Fibroblast of the conjunctiva (primary cell): ENCODE measurements at regions not wholly inside any gene's neighbourhood (a gene's known extent, or its start where the extent isn't known, plus 50 kb on each side); places are given as distances from the start of the nearest gene placed in this dataset.

Experiments used
- DNase-seq: peaks from one replicate; pipeline ENCODE4 v3.0.0-alpha.2; 2010; ENCODE audit warnings: low read depth

GRCh38 chr2:136404176-136404575 lies 286.2 kb upstream of the CXCR4 start:
- DNase-seq: no peak

DNA sequence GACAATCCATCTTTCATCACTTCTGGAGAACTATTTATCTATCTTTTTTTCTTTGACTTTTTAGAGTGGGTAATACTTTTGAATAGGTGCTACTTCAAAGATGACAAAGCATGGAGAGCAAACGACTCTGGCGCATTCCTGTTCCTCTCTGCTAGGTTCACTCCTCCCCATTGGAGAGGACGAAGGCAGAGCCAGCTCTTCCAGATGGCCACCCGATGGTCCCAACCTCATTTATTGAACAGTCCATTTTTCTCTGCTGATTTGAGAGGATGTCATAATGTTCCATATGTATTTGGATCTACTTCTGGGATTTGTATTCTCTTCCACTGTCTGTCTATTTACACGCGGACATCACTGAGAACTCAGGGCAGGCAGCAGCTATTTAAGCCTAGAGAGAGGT lies 284.3 kb upstream of the CXCR4 start:
- no peak for DNase-seq

- no peak for DNase-seq
These were observed 281.8 kb upstream of the CXCR4 start for GRCh38 chr2:136399667-136400289.

GRCh38 chr2:136395582-136395981 lies 277.6 kb upstream of the CXCR4 start:
- DNase-seq: no peak

DNA sequence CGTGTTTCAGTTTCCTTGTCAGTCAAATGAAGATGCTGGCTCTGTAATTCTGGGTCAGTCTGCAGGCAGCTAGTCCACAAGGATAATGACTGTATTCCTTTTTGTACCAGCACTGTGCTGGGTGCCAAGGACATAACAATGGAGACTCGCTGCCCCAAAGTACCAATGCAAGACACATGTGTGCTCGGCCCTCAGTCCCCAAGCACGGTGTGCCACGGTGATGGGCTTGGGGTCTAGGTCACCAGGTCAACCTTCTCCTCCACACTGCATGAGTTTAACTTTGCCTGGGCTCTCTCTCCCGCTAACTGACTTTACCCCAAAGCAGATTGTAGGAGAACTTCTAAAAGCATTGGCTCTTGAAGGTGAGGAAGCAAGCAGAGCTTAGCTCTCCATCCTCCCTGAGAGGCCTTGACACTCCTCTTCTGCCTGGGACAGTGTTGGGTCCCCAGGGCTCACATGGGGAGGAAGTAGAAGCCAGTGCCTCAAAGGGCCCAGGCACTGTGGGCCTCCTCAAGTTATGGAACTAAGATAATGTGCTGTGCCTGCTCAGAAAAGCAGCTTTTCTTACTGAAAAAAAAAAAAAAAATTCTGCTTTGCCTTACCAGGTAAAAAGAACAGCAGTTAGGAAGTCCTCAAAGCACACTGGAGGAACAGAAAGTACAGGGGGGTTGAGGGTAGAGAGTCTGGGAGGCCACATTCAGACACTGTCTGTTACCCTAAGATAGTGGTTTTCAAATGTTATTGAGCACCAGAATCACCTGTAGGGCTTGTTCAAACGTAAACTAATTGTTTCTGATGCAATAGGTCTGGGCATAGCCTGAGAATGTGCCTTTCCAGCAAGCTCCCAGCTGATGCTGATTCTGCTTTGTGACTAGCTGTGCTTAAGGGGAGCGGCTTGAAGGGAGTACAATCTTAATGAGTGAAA lies 276.4 kb upstream of the CXCR4 start:
- DNase-seq: no peak

- no peak for DNase-seq
These were observed 275.6 kb upstream of the CXCR4 start for GRCh38 chr2:136393514-136393913.

DNA sequence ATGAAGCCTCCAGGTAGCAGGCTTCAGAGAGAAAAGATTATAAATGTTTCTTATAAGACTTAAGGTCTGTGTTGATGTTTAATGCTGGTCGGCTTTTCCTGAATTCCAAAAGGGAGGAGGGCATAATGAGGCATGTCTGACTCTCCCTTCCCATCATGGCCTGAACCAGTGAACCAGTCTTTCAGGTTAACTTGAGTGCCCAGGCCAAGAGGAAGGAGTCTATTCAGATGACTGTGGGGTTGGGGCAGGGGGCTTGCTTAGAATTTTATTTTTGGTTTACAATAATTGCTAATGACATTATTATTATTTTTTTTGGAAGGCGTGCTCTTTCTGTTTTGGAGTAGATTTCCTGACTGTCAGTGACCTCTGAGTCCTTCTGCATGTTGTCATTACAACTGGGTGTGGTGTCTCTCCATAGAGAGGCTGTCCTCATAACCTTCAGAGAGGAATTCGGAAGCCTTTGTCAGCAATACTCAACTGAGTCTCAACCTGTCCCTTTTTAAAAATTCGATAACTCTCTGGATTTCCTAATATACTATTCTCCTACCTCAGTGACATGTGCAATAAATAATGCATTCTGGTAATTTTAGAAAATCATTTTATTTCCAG lies 275.1 kb upstream of the CXCR4 start:
- no peak for DNase-seq

DNA sequence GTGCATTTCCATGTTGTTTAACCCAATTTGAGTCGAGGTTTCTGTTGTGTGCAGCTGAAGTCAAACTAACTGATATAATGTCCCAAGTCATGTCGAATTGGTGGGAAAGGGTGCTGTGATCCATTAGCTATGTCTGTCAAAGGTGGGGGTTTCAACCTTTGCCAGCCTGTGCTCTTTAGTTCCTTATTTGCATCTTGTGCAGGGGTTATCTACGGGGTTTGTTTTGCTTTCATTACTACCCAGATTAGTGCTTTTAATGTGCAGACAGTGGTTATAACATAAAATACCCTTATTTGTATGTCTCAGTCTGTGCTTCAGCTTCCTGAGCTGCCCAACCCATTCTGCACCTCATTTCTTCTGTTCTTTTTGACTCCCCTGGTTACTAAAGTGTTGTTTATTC lies 271.9 kb upstream of the CXCR4 start:
- DNase-seq: no peak

DNA sequence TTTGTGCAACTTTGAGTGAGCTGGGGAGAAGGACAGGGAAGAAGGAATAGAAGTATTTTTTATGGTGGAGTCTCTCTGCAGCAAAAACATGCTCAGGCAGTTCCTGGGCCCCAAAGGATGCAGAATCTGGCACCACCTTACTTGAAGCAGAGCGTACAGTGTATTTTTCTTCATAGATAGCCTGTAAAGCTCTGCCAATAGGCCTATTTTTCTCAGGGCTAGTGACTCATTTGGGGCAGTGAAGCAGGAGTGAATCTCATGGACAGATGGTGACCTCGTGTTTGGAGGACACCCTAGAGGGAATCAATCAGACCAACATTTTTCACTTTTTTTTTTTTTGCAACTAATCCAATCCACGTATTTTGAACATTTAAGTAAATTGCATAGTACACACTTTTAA lies 268.1 kb upstream of the CXCR4 start:
- no peak for DNase-seq

DNA sequence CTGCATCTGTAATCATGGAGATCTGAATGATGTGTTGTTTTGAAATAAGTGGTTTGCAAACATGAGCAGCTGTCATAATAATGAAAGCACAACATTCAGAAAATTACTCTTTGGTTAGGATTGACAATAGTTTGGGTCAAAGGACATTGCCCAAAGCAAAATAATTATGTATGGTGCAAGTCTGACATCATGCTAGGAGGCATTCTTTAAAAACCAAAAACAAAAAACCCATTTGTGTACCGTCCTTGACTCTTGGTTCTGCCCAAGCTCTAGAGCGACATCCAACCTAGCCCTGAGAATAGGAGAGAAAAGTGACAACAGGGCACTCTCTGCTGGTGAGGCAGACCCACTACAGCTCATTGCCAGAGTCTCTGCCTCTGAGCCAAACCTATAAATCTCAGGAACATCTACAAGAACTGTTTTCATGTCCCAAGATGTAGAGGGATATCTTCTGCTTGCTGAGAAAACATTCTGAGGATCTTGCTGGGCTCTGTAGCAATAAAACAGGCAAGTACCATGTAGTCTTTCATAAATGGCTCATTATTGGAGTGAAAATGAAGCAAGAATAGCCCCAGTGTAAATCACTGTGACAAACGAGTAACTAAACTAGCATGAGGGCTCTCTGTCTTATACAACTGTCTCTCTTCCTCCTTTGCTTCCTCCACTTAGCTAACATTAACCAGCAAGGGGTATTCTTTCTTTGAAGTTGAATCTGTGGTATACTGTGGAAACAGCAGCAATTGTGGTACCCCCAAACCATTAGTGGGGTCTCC lies 266.8 kb upstream of the CXCR4 start:
- no peak for DNase-seq

- no peak for DNase-seq
These were observed 265.2 kb upstream of the CXCR4 start for GRCh38 chr2:136383167-136383566.

GRCh38 chr2:136381722-136382633 lies 264.0 kb upstream of the CXCR4 start:
- DNase-seq: no peak

- DNase-seq: no peak
These were observed 263.3 kb upstream of the CXCR4 start for GRCh38 chr2:136381245-136381644.

DNA sequence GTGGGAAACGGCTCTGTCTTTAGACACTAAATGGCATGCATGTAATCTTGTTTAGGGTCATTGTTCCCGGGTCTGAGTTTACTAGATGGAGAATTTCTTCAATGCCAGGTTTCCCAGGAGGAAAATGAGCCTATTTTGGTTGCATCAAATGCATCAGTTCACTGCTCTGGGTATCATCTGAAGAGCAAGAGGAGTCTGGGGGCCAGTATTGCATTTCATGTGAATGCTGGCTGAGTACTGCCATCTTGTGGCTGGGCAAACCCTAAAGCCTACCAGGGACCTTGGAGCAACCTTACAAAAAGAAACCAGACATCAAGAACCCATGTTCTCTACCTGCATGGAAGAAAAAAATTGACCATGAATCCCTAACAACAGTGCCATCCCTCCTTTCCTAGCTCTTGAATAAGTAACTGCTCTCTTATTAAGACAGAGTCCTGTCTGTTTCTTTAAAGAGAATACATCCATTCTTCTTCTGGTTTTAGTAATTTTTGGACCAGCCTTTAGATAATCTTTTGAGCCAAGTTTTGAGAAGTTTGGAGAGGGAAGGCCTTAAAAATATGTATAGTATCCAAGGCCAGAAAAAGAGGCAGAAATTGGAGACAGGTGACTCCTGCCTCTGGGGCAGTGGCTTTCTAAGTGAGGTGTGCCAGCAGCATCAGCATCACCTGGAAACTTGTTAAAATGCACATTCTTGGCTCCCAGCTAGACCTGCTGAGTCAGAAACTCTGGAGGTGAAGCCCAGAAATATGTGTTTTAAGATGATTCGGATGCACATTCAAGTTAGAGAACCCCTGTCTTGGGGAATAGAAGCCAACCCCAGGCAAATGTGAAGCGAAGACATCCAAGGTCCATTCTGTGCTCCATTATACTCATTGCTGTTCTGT lies 261.0 kb upstream of the CXCR4 start:
- DNase-seq: no peak

DNA sequence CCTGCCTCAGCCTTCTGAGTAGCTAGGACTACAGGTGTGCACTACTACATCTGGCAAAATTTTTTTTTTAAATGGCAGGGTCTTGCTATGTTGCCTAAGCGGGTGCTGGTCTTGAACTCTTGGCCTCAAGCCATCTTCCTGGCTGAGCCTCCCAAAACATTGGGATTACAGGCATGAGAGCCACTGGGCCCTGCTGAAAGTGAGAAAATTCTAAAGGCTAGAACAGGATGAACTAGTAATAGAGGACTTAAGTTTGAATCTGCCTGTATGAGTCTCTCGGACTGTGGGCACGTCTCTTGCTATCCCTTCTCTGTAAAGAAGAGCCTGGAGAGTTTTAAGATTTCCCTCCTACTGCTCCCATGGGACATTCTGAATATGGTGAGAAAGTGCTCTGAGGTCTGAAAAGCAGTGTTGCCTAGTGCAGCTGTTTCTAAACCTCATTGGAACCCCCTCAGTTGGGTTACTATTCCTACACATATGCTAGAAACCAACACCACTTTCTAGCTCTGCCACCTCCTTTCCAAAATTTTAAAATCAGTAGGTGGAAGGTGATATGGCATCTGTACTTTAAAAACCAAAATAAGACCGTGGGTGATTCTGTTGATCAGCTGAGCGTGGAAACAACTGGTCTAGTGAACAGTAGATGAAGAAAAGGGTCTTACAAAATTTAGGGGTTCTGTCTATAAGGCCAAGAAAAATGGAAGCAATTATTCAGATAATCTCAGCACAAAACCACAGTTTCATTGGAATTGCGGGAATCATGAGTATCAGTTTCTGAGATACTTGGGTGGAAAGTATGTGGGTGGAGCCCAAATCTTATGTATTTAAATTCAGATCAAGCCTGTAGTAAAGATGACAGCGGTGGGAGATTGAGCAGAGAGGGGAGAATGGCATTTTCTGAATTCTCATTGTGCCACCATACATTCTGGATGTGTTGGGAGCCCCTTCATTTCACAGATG lies 259.8 kb upstream of the CXCR4 start:
- DNase-seq: no peak

GRCh38 chr2:136376798-136377211 lies 258.9 kb upstream of the CXCR4 start:
- DNase-seq: no peak

- DNase-seq: no peak
These were observed 258.3 kb upstream of the CXCR4 start for GRCh38 chr2:136376211-136376610.

- no peak for DNase-seq
These were observed 257.3 kb upstream of the CXCR4 start for GRCh38 chr2:136375017-136375901.
